Cardiac muscle cell (in vitro differentiated cells and primary cell): ENCODE measurements at regions not wholly inside any gene's neighbourhood (a gene's known extent, or its start where the extent isn't known, plus 50 kb on each side); places are given as distances from the start of the nearest gene placed in this dataset.

Experiments used
- DNase-seq, 2 donors: peaks; one replicate each; pipeline versions ENCODE4 v3.0.0 to v3.0.0-alpha.2; 2010 to 2017; ENCODE audit warnings: low read depth in 1 of 2, low spot score in 1 of 2
- H3K27ac ChIP-seq: fragments of 200-600 bp; sonication (generic); 2 replicates; pipeline ENCODE4 v1.5.1; 2016
- H3K27me3 ChIP-seq: fragments of 200-600 bp; sonication (generic); 2 replicates; pipeline ENCODE4 v1.6.0; 2016; ENCODE audit warnings: control low read depth
- H3K36me3 ChIP-seq: fragments of 200-600 bp; sonication (generic); 2 replicates; pipeline ENCODE4 v1.5.1; 2016; ENCODE audit warnings: control low read depth
- H3K4me1 ChIP-seq: fragments of 200-600 bp; sonication (generic); 2 replicates; pipeline ENCODE4 v1.8.1; 2017; ENCODE audit warnings: low read depth, mild to moderate bottlenecking, mixed run types
- H3K4me3 ChIP-seq: fragments of 200-600 bp; sonication (generic); 2 replicates; pipeline ENCODE4 v1.5.1; 2016; ENCODE audit warnings: mild to moderate bottlenecking
- H3K9me3 ChIP-seq: fragments of 200-600 bp; sonication (generic); 2 replicates; pipeline ENCODE4 v1.5.1; 2017; ENCODE audit warnings: low read depth, mild to moderate bottlenecking, control low read depth
- TF ChIP-seq, protein P1 (sequence below): IDR thresholded peaks from 2 replicates; pipeline ENCODE4 v1.5.1; 2012; ENCODE audit warnings: low read depth, mild to moderate bottlenecking, low read length

DNA sequence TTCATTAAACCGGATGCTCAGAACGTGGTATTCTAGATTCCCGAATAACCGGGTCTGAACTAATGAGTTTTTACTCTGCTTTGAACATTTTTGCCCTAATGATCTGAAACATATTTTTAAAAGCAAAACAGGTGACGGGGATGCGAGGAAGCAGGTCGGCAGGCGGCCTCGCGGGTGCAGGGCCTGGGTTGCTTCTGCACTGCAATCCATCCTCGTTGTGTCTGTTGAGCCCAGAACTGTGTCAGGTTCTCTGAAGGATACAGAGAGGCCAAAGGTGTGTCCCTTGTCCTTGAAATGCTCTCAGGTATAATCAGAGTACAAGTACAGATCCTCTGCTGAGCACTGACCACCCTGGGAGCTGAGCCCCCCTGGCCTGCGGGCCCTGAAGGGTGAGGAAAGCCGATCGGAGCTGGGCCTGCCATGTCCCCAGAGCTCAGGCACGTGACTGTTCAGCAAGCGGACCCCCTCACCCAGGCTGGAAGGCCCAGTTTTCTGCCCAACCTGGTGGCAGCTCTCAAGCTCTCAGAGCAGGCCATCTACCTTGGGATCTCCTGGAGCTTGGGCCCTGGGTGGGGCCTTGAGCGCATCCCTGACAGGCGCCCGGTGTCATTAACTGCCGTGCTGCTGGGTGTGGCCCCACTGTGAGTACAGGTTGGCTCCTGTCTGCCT is 151.8 kb downstream of the OLFM1 start:
- no peak for DNase-seq
- TF ChIP-seq, protein P1, sequence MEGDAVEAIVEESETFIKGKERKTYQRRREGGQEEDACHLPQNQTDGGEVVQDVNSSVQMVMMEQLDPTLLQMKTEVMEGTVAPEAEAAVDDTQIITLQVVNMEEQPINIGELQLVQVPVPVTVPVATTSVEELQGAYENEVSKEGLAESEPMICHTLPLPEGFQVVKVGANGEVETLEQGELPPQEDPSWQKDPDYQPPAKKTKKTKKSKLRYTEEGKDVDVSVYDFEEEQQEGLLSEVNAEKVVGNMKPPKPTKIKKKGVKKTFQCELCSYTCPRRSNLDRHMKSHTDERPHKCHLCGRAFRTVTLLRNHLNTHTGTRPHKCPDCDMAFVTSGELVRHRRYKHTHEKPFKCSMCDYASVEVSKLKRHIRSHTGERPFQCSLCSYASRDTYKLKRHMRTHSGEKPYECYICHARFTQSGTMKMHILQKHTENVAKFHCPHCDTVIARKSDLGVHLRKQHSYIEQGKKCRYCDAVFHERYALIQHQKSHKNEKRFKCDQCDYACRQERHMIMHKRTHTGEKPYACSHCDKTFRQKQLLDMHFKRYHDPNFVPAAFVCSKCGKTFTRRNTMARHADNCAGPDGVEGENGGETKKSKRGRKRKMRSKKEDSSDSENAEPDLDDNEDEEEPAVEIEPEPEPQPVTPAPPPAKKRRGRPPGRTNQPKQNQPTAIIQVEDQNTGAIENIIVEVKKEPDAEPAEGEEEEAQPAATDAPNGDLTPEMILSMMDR: no peak
- no peaks in the 10 kb centered on the region for H3K27me3 ChIP-seq
- peak overlapping the region; percentile 39 for H3K27ac ChIP-seq
- H3K36me3 ChIP-seq: no peaks in the 10 kb centered on the region
- H3K4me3 ChIP-seq: no peak overlapping the region
- H3K4me1 ChIP-seq: peaks cover 29% of the 10 kb centered on the region
- no peaks in the 10 kb centered on the region for H3K9me3 ChIP-seq

DNA sequence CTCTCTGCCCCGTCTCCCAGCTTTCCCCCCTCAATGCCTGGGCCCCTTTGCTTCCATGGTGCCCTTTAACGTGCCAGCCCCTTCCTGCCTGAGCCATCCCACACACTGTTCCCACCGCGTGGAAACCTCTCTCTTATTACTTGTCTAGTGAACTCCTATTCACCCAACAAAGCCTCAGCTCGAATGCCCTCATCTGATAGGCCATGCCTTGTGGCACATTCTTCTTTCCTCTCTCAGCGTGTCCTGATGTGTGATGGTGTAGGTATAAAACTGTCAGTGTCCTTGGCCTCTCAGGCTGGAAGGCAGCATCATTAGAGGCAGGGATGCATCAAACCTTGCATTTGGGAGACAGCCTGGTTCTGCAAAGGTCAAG is 152.3 kb downstream of the OLFM1 start:
- no peak for DNase-seq
- no peaks in the 10 kb centered on the region for H3K9me3 ChIP-seq
- no peak overlapping the region for H3K4me3 ChIP-seq
- H3K27me3 ChIP-seq: no peaks in the 10 kb centered on the region
- peaks cover 29% of the 10 kb centered on the region for H3K4me1 ChIP-seq
- H3K36me3 ChIP-seq: no peaks in the 10 kb centered on the region
- peak overlapping the region; percentile 68 for H3K27ac ChIP-seq
- TF ChIP-seq, protein P1: no peak

DNA sequence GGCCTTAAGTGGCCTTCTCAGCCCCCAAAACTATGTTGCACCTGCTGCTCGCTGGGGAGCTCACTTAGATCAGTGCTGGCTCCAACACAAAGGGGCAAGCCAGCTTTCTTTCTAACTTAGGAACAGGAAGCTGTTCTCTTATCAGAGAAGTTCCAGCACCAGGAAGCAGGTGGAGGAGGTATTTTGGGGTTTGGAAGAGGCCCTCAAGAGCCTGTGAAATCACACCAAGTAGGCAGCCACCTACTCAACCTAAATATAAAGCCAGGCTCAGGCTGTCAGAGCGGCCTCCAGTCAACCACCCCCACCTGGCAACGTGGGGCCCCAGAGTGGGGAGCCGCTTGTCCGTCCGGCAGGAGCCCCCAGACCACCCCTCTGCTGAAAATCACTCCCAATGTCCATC is 152.8 kb downstream of the OLFM1 start:
- TF ChIP-seq, protein P1: no peak
- no peak for DNase-seq
- peak overlapping the region; percentile 68 for H3K27ac ChIP-seq

GRCh38 chr9:135240871-135241311 is 153.4 kb downstream of the OLFM1 start:
- DNase-seq: no peak
- Histone ChIP-seq H3K4me3 (no peak overlapping the region), H3K4me1 (peaks cover 29% of the 10 kb centered on the region), H3K9me3 (no peaks in the 10 kb centered on the region), H3K36me3 (no peaks in the 10 kb centered on the region), H3K27me3 (no peaks in the 10 kb centered on the region), H3K27ac (no peak overlapping the region)
- TF ChIP-seq, protein P1: no peak

More for the DNA sequence above, 152.8 kb downstream of the OLFM1 start:
- Histone ChIP-seq H3K4me3 (no peak overlapping the region), H3K9me3 (no peaks in the 10 kb centered on the region), H3K4me1 (peaks cover 29% of the 10 kb centered on the region), H3K27me3 (no peaks in the 10 kb centered on the region), H3K36me3 (no peaks in the 10 kb centered on the region)

GRCh38 chr9:135241381-135242048 is 154.0 kb downstream of the OLFM1 start:
- Histone ChIP-seq H3K36me3 (no peaks in the 10 kb centered on the region), H3K4me3 (no peak overlapping the region), H3K4me1 (peaks cover 29% of the 10 kb centered on the region), H3K27ac (no peak overlapping the region), H3K27me3 (no peaks in the 10 kb centered on the region), H3K9me3 (no peaks in the 10 kb centered on the region)
- TF ChIP-seq, protein P1: no peak
- DNase-seq: no peak
